VCaP (cell line): ENCODE measurements at regions not wholly inside any gene's neighbourhood (a gene's known extent, or its start where the extent isn't known, plus 50 kb on each side); places are given as distances from the start of the nearest gene placed in this dataset.
"Not testable (repeated sequence)": the region's sequence is repeated elsewhere in the genome, so short reads cannot be mapped to it uniquely, and the experiment has no call there.

Source experiments
- H3K27ac ChIP-seq: fragments of 450-650 bp; 2 replicates; pipeline ENCODE4 v1.5.1; 2017
- TF ChIP-seq, protein P1 (sequence below): fragments of 450-650 bp; conservative IDR thresholded peaks from 2 replicates; pipeline ENCODE4 v1.5.1; 2017; ENCODE audit warnings: mild to moderate bottlenecking, moderate library complexity

DNA sequence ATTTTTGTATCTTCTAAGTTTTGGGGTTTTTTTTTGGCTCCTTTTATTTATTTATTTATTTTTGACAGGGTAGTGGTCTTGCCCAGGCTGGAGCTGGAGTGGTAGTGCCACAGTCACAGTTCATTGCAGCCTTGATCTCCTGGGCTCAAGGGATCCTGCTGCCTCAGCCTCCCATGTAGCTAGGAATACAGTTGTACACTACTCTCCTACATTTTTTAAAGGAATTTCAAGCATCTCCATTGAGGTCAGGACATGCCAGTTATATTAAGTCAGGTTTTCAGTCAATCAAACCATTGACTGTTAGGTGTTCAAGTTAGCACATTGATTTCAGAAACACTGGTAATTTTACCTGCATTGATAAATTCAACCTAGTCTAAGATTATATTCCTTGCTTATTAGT, 480.5 kb upstream of the SPRY2 start:
- H3K27ac ChIP-seq = no peak overlapping the region
- TF ChIP-seq, protein P1, sequence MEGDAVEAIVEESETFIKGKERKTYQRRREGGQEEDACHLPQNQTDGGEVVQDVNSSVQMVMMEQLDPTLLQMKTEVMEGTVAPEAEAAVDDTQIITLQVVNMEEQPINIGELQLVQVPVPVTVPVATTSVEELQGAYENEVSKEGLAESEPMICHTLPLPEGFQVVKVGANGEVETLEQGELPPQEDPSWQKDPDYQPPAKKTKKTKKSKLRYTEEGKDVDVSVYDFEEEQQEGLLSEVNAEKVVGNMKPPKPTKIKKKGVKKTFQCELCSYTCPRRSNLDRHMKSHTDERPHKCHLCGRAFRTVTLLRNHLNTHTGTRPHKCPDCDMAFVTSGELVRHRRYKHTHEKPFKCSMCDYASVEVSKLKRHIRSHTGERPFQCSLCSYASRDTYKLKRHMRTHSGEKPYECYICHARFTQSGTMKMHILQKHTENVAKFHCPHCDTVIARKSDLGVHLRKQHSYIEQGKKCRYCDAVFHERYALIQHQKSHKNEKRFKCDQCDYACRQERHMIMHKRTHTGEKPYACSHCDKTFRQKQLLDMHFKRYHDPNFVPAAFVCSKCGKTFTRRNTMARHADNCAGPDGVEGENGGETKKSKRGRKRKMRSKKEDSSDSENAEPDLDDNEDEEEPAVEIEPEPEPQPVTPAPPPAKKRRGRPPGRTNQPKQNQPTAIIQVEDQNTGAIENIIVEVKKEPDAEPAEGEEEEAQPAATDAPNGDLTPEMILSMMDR = no peak

DNA sequence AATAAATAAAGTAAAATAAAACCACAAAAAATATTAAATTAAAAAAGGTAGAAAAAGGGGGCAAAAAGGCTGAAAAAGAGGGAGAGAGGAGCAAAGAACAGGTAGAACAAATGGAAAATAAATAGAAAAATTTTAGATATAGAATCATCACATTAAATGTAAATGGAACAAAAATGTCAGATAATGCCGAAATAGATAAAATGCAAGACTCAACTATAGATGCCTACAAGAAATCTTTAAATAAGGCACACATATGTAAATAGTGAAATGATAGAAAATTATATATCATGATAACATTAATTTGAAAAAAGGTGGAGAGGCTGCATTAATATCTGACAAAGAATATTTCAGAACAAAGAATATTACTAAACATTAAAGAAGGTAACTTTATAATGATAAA, 477.1 kb upstream of the SPRY2 start:
- TF ChIP-seq, protein P1 = no peak
- no peak overlapping the region for H3K27ac ChIP-seq

- TF ChIP-seq, protein P1 = no peak
- no peak overlapping the region for H3K27ac ChIP-seq
Observed at GRCh38 chr13:80814541-80814940, 473.6 kb upstream of the SPRY2 start.

DNA sequence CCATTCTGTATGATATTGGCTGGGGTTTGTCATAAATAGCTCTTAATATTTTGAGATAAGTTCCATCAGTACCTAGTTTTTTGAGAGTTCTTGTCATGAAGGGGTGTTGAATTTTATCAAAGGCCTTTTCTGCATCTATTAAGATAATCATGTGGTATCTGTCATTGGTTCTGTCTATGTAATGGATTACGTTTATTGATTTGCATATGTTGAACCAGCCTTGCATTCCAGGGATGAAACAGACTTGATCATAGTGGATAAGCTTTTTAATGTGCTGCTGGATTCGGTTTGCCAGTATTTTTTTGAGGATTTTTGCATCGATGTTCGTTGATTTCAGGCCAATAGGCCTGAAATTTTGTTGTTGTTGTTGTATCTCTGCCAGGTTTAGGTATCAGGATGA, 469.4 kb upstream of the SPRY2 start:
- not testable (repeated sequence) for H3K27ac ChIP-seq

DNA sequence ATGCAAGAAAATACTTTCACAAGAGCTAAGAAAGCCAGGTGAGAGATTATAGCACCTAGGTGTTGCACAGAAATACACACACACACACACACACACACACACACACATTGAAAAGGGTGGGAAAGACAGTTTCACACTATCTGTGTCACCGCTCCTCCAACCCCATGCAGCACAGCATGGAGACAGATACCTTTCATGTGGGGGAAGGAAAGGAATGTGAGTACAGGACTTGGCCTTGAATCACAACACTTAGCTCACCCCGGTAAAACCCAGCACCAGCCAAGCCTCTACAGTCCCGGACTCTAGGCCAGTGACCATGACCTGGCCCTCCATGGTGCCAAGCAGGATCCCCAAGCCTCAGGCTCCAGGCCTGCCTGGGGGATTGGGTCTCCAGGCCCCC, 462.0 kb upstream of the SPRY2 start:
- TF ChIP-seq, protein P1 = no peak
- no peak overlapping the region for H3K27ac ChIP-seq

DNA sequence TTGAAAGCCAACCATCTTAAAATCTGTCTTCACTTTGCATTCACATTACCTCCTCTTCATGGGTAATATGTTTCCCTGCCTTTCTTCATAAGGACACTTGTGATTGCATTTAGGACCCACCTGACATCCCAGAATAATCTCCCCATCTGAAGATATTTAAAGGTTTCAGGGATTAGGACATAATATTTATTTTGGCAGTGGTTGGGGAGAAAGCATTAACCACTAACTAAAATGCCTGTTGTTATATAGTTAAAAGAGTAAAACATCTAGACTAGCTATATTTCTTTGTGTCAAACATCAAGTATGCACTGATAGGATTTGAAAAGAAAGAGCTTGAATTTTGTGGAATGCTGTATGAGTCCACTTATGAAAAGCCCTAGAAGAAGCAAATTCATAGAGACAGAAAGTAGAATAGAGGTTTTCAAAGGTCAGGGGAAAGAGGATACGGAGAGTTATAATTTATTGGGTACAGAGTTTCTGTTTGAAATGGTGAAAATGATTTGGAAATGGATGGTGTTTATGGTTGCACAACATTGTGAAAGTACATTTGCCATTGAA, 457.7 kb upstream of the SPRY2 start:
- H3K27ac ChIP-seq = no peak overlapping the region
- TF ChIP-seq, protein P1 = no peak

DNA sequence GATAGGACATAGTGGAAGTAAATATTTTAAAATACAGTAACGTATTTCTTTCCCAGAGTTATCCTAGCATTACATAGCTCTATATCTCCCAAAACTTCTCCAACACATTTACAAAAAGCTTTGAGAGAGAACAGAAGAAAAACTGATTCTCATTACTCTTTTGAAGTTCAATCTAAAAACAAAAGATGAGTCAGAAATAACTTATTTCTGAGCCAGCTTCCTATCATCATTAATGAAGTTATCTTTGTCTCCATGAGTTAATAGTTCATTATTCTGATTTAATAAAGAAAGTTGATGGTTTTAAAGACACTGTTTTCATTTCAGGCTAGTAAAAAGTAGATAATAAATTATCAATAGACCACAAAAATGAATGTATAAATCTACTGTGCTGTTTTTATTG, 446.7 kb upstream of the SPRY2 start:
- TF ChIP-seq, protein P1 = no peak
- no peak overlapping the region for H3K27ac ChIP-seq

DNA sequence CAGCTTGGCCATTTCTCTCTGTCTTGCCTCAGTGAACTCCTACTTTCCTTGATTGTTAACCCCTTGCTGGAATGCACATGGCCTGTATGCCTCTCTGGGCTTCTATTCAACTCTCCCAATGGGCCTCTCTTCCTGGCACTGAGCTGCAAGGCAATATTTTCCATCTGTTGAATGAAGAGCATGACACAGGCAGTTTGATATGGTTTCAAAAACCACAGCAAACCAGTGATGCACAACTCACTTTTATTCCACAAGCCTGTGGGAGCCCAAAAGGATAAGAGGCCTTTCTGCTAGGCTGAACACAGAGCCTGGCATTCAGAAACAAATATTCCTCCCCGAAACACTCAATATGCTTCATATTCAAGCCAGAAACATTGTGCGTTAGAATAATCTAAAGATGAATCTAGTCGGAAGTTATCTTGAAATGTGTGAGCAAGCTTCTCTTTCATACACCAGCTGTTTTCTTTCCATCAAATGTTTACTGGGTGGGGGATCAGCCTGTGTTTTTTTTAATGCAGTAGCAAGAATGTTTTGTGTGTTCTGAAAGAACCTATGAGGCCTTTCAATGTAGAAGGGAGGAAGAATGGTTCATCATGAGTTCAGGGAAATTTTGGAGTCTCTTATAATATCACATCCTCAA, 443.1 kb upstream of the SPRY2 start:
- H3K27ac ChIP-seq = no peak overlapping the region
- TF ChIP-seq, protein P1 = no peak
